IMR-90 (cell line): ENCODE measurements at regions not wholly inside any gene's neighbourhood (a gene's known extent, or its start where the extent isn't known, plus 50 kb on each side); places are given as distances from the start of the nearest gene placed in this dataset.

ENCODE experiments used
- ATAC-seq: fragments of 200-7000 bp; cut with Tn5 transposase; 2 replicates; pipeline ENCODE4 v1.9.1; 2020; ENCODE audit warnings: low read depth, mild to moderate bottlenecking, moderate library complexity
- BruUV-seq: library from RNA; stranded (reverse); fragments of 400-500 nt; replicated peaks from 2 replicates; lab custom pipeline; 2021; lab: Mats Ljungman, UMichigan
- CTCF ChIA-PET: fragments of 300-600 bp; formaldehyde crosslinking; extraction: SDS; loops from one replicate; lab custom pipeline; 2021; ENCODE audit warnings: antibody characterized with exemption; lab: Yijun Ruan, JAX
- POLR2A ChIA-PET: fragments of 300-600 bp; sonication (Branson Sonifier 250); formaldehyde crosslinking; loops from one replicate; lab custom pipeline; 2022; ENCODE audit warnings: antibody characterized with exemption; ENCODE audit not compliant: unreplicated experiment; lab: Charles Lee
- DNase-seq: peaks from one replicate; pipeline ENCODE4 v3.0.0; 2013
- H2AFZ ChIP-seq: replicated peaks from 2 replicates; pipeline ENCODE3; 2013; ENCODE audit warnings: low read length, mild to moderate bottlenecking; ENCODE audit not compliant: poor library complexity
- H2AK5ac ChIP-seq: 2 replicates; pipeline ENCODE4 v1.6.1; 2013; ENCODE audit warnings: low read depth, low read length, inconsistent platforms
- H2AK9ac ChIP-seq: replicated peaks from 2 replicates; pipeline ENCODE3; 2013; ENCODE audit warnings: mild to moderate bottlenecking, low read depth, low read length, moderate library complexity; ENCODE audit not compliant: poor library complexity
- H2BK120ac ChIP-seq: 2 replicates; pipeline ENCODE4 v1.6.1; 2013; ENCODE audit warnings: low read depth, low read length, inconsistent platforms
- H2BK15ac ChIP-seq: 3 replicates; pipeline ENCODE4 v1.6.1; 2013; ENCODE audit warnings: low read depth, low read length, inconsistent platforms
- H2BK20ac ChIP-seq: 2 replicates; pipeline ENCODE4 v1.6.1; 2013; ENCODE audit warnings: low read depth, mild to moderate bottlenecking, inconsistent platforms, low read length, moderate library complexity
- H2BK5ac ChIP-seq: 2 replicates; pipeline ENCODE4 v1.6.1; 2013; ENCODE audit warnings: mild to moderate bottlenecking, low read depth, low read length, inconsistent platforms; ENCODE audit not compliant: poor library complexity, severe bottlenecking
- H3K14ac ChIP-seq: replicated peaks from 2 replicates; pipeline ENCODE4 v1.6.1; 2013; ENCODE audit warnings: low read depth, low read length, inconsistent platforms
- H3K18ac ChIP-seq: 2 replicates; pipeline ENCODE4 v1.6.1; 2013; ENCODE audit warnings: low read depth, low read length, control low read depth
- H3K23ac ChIP-seq: 2 replicates; pipeline ENCODE4 v1.6.1; 2013; ENCODE audit warnings: low read depth, low read length, inconsistent platforms
- H3K27ac ChIP-seq: 2 replicates; pipeline ENCODE4 v1.5.1; 2013; ENCODE audit warnings: mild to moderate bottlenecking, control low read depth, low read length; ENCODE audit not compliant: insufficient read depth
- H3K27me3 ChIP-seq: 2 replicates; pipeline ENCODE4 v1.6.1; 2013; ENCODE audit warnings: low read length; ENCODE audit not compliant: control insufficient read depth, insufficient read depth
- H3K36me3 ChIP-seq: 2 replicates; pipeline ENCODE4 v1.6.1; 2013; ENCODE audit warnings: low read length, mixed read lengths; ENCODE audit not compliant: control insufficient read depth, insufficient read depth
- H3K4ac ChIP-seq: 2 replicates; pipeline ENCODE4 v1.6.1; 2013; ENCODE audit warnings: low read depth, low read length, inconsistent platforms
- H3K4me1 ChIP-seq: 2 replicates; pipeline ENCODE4 v1.6.1; 2013; ENCODE audit warnings: low read length, mixed read lengths; ENCODE audit not compliant: control insufficient read depth, insufficient read depth
- H3K4me2 ChIP-seq: 2 replicates; pipeline ENCODE4 v1.6.1; 2013; ENCODE audit warnings: low read depth, mild to moderate bottlenecking, control low read depth, low read length, moderate library complexity
- H3K4me3 ChIP-seq: 2 replicates; pipeline ENCODE4 v1.5.1; 2013; ENCODE audit warnings: low read depth, mild to moderate bottlenecking, control low read depth, low read length, moderate library complexity; ENCODE audit not compliant: insufficient read depth
- H3K56ac ChIP-seq: 2 replicates; pipeline ENCODE4 v1.6.1; 2013; ENCODE audit warnings: low read length, inconsistent platforms; ENCODE audit not compliant: insufficient read depth; ENCODE audit errors: extremely low read depth
- H3K79me1 ChIP-seq, 2 experiments: 2 replicates each; pipeline ENCODE4 v1.6.1; 2013; ENCODE audit warnings: low read length in 2 of 2, inconsistent platforms in 1 of 2, low read depth in 1 of 2
- H3K9ac ChIP-seq: 2 replicates; pipeline ENCODE4 v1.6.1; 2013; ENCODE audit warnings: low read depth, low read length, control low read depth
- H3K9me1 ChIP-seq: 2 replicates; pipeline ENCODE4 v1.6.1; 2013; ENCODE audit warnings: low read length, inconsistent platforms; ENCODE audit not compliant: insufficient read depth
- H3K9me3 ChIP-seq: 2 replicates; pipeline ENCODE4 v1.6.1; 2013; ENCODE audit warnings: low read length; ENCODE audit not compliant: control insufficient read depth, insufficient read depth
- H4K20me1 ChIP-seq: 2 replicates; pipeline ENCODE4 v1.6.1; 2013; ENCODE audit warnings: low read length, inconsistent platforms; ENCODE audit not compliant: insufficient read depth
- H4K5ac ChIP-seq: 2 replicates; pipeline ENCODE4 v1.6.1; 2013; ENCODE audit warnings: mild to moderate bottlenecking, low read depth, low read length, control low read depth
- H4K8ac ChIP-seq, 2 experiments: 2 replicates each; pipeline ENCODE4 v1.6.1; 2013; ENCODE audit warnings: low read depth in 2 of 2, low read length in 2 of 2, control low read depth in 1 of 2, inconsistent platforms in 1 of 2
- H4K91ac ChIP-seq: 2 replicates; pipeline ENCODE4 v1.6.1; 2013; ENCODE audit warnings: low read depth, low read length, inconsistent platforms; ENCODE audit not compliant: insufficient read depth
- CEBPB ChIP-seq: IDR thresholded peaks from 2 replicates; pipeline ENCODE4 v1.6.1; 2012; ENCODE audit warnings: low read depth, low read length, improper control_type of control experiment
- MAZ ChIP-seq: IDR thresholded peaks from 2 replicates; pipeline ENCODE4 v1.6.1; 2012; ENCODE audit warnings: low read depth, mild to moderate bottlenecking, low read length, improper control_type of control experiment, moderate library complexity, borderline replicate concordance
- RCOR1 ChIP-seq: IDR thresholded peaks from 2 replicates; pipeline ENCODE4 v1.6.1; 2012; ENCODE audit warnings: mild to moderate bottlenecking, low read length, improper control_type of control experiment; ENCODE audit not compliant: insufficient replicate concordance
- WGBS, 2 experiments: methylation state at CpG; one replicate each; pipeline versions ENCODE4 v1.1.5 to v1.1.7; 2013; ENCODE audit warnings: missing lambda C conversion rate in 2 of 2; ENCODE audit not compliant: insufficient read length in 1 of 2; ENCODE audit errors: extremely low coverage in 2 of 2; 5-methylcytosine and 5-hydroxymethylcytosine counted together
- dilution Hi-C: fragments of 300-500 bp; cut with HindIII; formaldehyde crosslinking; loops from one replicate; pipeline ENCODE4 v1.14.3; 2018; ENCODE audit warnings: low sequenced_read_pairs; ENCODE audit not compliant: unreplicated experiment
- in situ Hi-C: fragments of 300-500 bp; cut with MboI; formaldehyde crosslinking; loops from 3 replicates; pipeline ENCODE4 v1.14.3; 2019; ENCODE audit warnings: low sequenced_read_pairs, inconsistent platforms, mixed read lengths
- intact Hi-C: fragments of 100-400 bp; cut with micrococcal nuclease; formaldehyde crosslinking; loops from 2 replicates; pipeline ENCODE4 v1.10.0; 2022
- TF ChIP-seq, protein P1 (sequence below): fragments of 150-350 bp; IDR thresholded peaks from 2 replicates; pipeline ENCODE4 v1.6.1; 2017; ENCODE audit warnings: mild to moderate bottlenecking, antibody characterized with exemption, low read length, low read depth

GRCh38 chr5:116377276-116378006, 197.2 kb downstream of the SEMA6A start:
- Histone ChIP-seq H3K4me3 (no peak overlapping the region), H2BK15ac (no peak overlapping the region), H2AK9ac (no peak overlapping the region), H2BK120ac (no peak overlapping the region), H3K36me3 (no peaks in the 10 kb centered on the region), H3K56ac (no peak overlapping the region), H3K9me1 (no peaks in the 10 kb centered on the region), H3K14ac (no peak overlapping the region), H3K27ac (no peak overlapping the region), H3K27me3 (no peaks in the 10 kb centered on the region), H3K4me1 (no peaks in the 10 kb centered on the region), H2BK20ac (no peak overlapping the region), H4K20me1 (no peaks in the 10 kb centered on the region), H4K8ac (no peak overlapping the region), H3K18ac (no peak overlapping the region), H4K91ac (no peak overlapping the region), H3K9me3 (no peaks in the 10 kb centered on the region), H2BK5ac (no peak overlapping the region), H2AK5ac (no peak overlapping the region), H3K4ac (no peak overlapping the region), H4K5ac (no peak overlapping the region), H3K79me1 (no peaks in the 10 kb centered on the region), H3K4me2 (no peak overlapping the region), H2AFZ (no peak overlapping the region), H3K9ac (no peak overlapping the region), H3K23ac (no peak overlapping the region)
- no peak for TF ChIP-seq CEBPB
- TF ChIP-seq, protein P1, sequence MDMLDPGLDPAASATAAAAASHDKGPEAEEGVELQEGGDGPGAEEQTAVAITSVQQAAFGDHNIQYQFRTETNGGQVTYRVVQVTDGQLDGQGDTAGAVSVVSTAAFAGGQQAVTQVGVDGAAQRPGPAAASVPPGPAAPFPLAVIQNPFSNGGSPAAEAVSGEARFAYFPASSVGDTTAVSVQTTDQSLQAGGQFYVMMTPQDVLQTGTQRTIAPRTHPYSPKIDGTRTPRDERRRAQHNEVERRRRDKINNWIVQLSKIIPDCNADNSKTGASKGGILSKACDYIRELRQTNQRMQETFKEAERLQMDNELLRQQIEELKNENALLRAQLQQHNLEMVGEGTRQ, result no peak
- no peak for TF ChIP-seq MAZ
- TF ChIP-seq RCOR1, result no peak
- in situ Hi-C loops (no loop called here), intact Hi-C loops (no loop called here), dilution Hi-C loops (no loop called here)
- no peak for ATAC-seq
- WGBS, 2 experiments, result 83% methylated on average over 9 of the region's 18 CpGs; no CpG with 5 or more reads in 1 of the 2 experiments
- BruUV-seq, result no TSS peak
- ChIA-PET POLR2A (no interaction called here), CTCF (interaction anchor here (0.5 kb wide), 1 partner anchor 201 kb away, joined by 3 read pairs; no protein-coding TSS in a partner anchor)
- DNase-seq, result no peak
